A549 (cell line): ENCODE measurements at regions not wholly inside any gene's neighbourhood (a gene's known extent, or its start where the extent isn't known, plus 50 kb on each side); places are given as distances from the start of the nearest gene placed in this dataset.

Experiments
- ATAC-seq, 2 experiments: fragments of 200-7000 bp in 1 of 2; fragments of >200 bp in 1 of 2; cut with Nextera tagmentation in 1 of 2; cut with Tn5 transposase in 1 of 2; 3 replicates each; pipeline versions ENCODE4 v1.8.0 to v1.9.1; 2018 to 2020; ENCODE audit warnings: mild to moderate bottlenecking in 1 of 2, moderate library complexity in 1 of 2
- CTCF ChIA-PET: fragments of 300-600 bp; sonication (Branson Sonifier 250); formaldehyde crosslinking; extraction: SDS; loops from one replicate; lab custom pipeline; 2021; ENCODE audit warnings: antibody characterized with exemption, inconsistent platforms; lab: Yijun Ruan, JAX
- POLR2A ChIA-PET: fragments of 350-600 bp; formaldehyde crosslinking; extraction: SDS; loops from one replicate; lab custom pipeline; 2021; ENCODE audit warnings: antibody characterized with exemption, inconsistent platforms; lab: Yijun Ruan, JAX
- DNase-seq, 2 experiments: peaks; one replicate each; pipeline versions ENCODE4 v3.0.0 to v3.0.0-alpha.2; 2011 to 2016; ENCODE audit warnings: low read depth in 1 of 2, low spot score in 1 of 2
- FAIRE-seq: peaks from 2 replicates; lab custom pipeline; 2011; peaks lifted over from hg19 to GRCh38; lab: Jason Lieb, UNC
- H3K27ac ChIP-seq, 2 experiments: fragments of >200 bp; sonication (Bioruptor Twin); formaldehyde crosslinking; 3 replicates each; pipeline ENCODE4 v1.5.1; 2016 to 2017
- H3K4me1 ChIP-seq: fragments of >200 bp; sonication (Bioruptor Twin); formaldehyde crosslinking; 3 replicates; pipeline ENCODE4 v1.6.1; 2016
- H3K4me2 ChIP-seq: fragments of >200 bp; sonication (Bioruptor Twin); formaldehyde crosslinking; 3 replicates; pipeline ENCODE4 v1.6.1; 2016
- H3K4me3 ChIP-seq: fragments of >200 bp; sonication (Bioruptor Twin); formaldehyde crosslinking; 3 replicates; pipeline ENCODE4 v1.5.1; 2016
- H3K9me3 ChIP-seq: fragments of >200 bp; sonication (Bioruptor Twin); formaldehyde crosslinking; 3 replicates; pipeline ENCODE4 v1.6.1; 2016
- BHLHE40 ChIP-seq: IDR thresholded peaks from 2 replicates; pipeline ENCODE4 v1.6.1; 2012; ENCODE audit warnings: low read depth, low read length, inconsistent platforms
- CBX2 ChIP-seq: fragments of 200-600 bp; sonication (generic); IDR thresholded peaks from 2 replicates; pipeline ENCODE4 v1.6.1; 2016; ENCODE audit warnings: low read depth, mild to moderate bottlenecking, borderline replicate concordance
- EHF ChIP-seq: fragments of 250-450 bp; sonication (Bioruptor Pico); IDR thresholded peaks from 2 replicates; pipeline ENCODE4 v1.5.0; 2020; ENCODE audit warnings: mild to moderate bottlenecking
- EHMT2 ChIP-seq: fragments of 200-600 bp; sonication (generic); IDR thresholded peaks from 2 replicates; pipeline ENCODE4 v1.6.1; 2016; ENCODE audit warnings: antibody characterized with exemption, low read depth, mild to moderate bottlenecking, moderate library complexity
- ELK1 ChIP-seq: fragments of 150-350 bp; IDR thresholded peaks from 2 replicates; pipeline ENCODE4 v1.6.1; 2014; ENCODE audit warnings: low read depth, mild to moderate bottlenecking, low read length
- EP300 ChIP-seq, 2 experiments: fragments of >200 bp; sonication (Bioruptor Twin); formaldehyde crosslinking; IDR thresholded peaks; 2 replicates in 1 of 2; 3 replicates in 1 of 2; pipeline ENCODE4 v1.6.1; 2016 to 2017
- FOSB ChIP-seq: fragments of 250-450 bp; sonication (Bioruptor Pico); IDR thresholded peaks from 2 replicates; pipeline ENCODE4 v1.5.0; 2020; ENCODE audit warnings: mild to moderate bottlenecking, moderate library complexity
- FOXS1 ChIP-seq: fragments of 250-450 bp; sonication (Bioruptor Pico); IDR thresholded peaks from 2 replicates; pipeline ENCODE4 v1.5.0; 2020; ENCODE audit warnings: mild to moderate bottlenecking, moderate library complexity
- HEYL ChIP-seq: fragments of 250-450 bp; sonication (Bioruptor Pico); IDR thresholded peaks from 2 replicates; pipeline ENCODE4 v1.8.0; 2021; ENCODE audit warnings: mild to moderate bottlenecking, moderate library complexity
- HOXB13 ChIP-seq: fragments of 250-450 bp; sonication (Bioruptor Pico); IDR thresholded peaks from 2 replicates; pipeline ENCODE4 v1.5.0; 2020; ENCODE audit warnings: low read depth, mild to moderate bottlenecking, moderate library complexity
- HOXB5 ChIP-seq: fragments of 250-450 bp; sonication (Bioruptor Pico); IDR thresholded peaks from 2 replicates; pipeline ENCODE4 v1.5.0; 2020; ENCODE audit warnings: mild to moderate bottlenecking, moderate library complexity
- JUN ChIP-seq, 2 experiments: fragments of >200 bp; sonication (Bioruptor Twin); formaldehyde crosslinking; IDR thresholded peaks; 2 replicates in 1 of 2; 3 replicates in 1 of 2; pipeline ENCODE4 v1.6.1; 2016 to 2017
- JUNB ChIP-seq: fragments of >200 bp; sonication (Bioruptor Twin); formaldehyde crosslinking; IDR thresholded peaks from 2 replicates; pipeline ENCODE4 v1.6.1; 2016
- MAFK ChIP-seq: fragments of 450-650 bp; IDR thresholded peaks from 2 replicates; pipeline ENCODE4 v1.6.1; 2014; ENCODE audit not compliant: partially characterized antibody
- MAX ChIP-seq: IDR thresholded peaks from 2 replicates; pipeline ENCODE4 v1.6.1; 2012
- NR3C1 ChIP-seq: fragments of >200 bp; sonication (Bioruptor Twin); formaldehyde crosslinking; IDR thresholded peaks from 3 replicates; pipeline ENCODE4 v1.6.1; 2017
- PHF8 ChIP-seq: fragments of 200-600 bp; sonication (generic); IDR thresholded peaks from 2 replicates; pipeline ENCODE4 v1.6.1; 2016; ENCODE audit warnings: low read depth, mild to moderate bottlenecking, antibody characterized with exemption, moderate library complexity, borderline replicate concordance
- POLR2AphosphoS2 ChIP-seq: conservative IDR thresholded peaks from 2 replicates; pipeline ENCODE4 v1.6.1; 2012; ENCODE audit warnings: low read length, improper control_type of control experiment, inconsistent platforms
- RAD21 ChIP-seq, 2 experiments: fragments of >200 bp in 1 of 2; sonication (Bioruptor Twin) in 1 of 2; formaldehyde crosslinking in 1 of 2; IDR thresholded peaks in 1 of 2; conservative IDR thresholded peaks in 1 of 2; 2 replicates in 1 of 2; 3 replicates in 1 of 2; pipeline ENCODE4 v1.6.1; 2012 to 2018; ENCODE audit warnings: inconsistent platforms in 1 of 2
- RCOR1 ChIP-seq: fragments of 150-350 bp; IDR thresholded peaks from 2 replicates; pipeline ENCODE4 v1.6.1; 2014; ENCODE audit warnings: antibody characterized with exemption, low read length, low read depth
- REST ChIP-seq: fragments of 200-600 bp; sonication (generic); IDR thresholded peaks from 2 replicates; pipeline ENCODE4 v1.6.1; 2016; ENCODE audit warnings: antibody characterized with exemption, mild to moderate bottlenecking, moderate library complexity
- RNF2 ChIP-seq: fragments of 200-600 bp; sonication (generic); IDR thresholded peaks from 2 replicates; pipeline ENCODE4 v1.6.1; 2016; ENCODE audit warnings: low read depth, mild to moderate bottlenecking, antibody characterized with exemption, moderate library complexity, borderline replicate concordance
- SMC3 ChIP-seq: fragments of >200 bp; sonication (Bioruptor Twin); formaldehyde crosslinking; IDR thresholded peaks from 3 replicates; pipeline ENCODE4 v1.6.1; 2018; ENCODE audit warnings: inconsistent platforms
- TP53 ChIP-seq: fragments of 250-450 bp; sonication (Bioruptor Pico); IDR thresholded peaks from 2 replicates; pipeline ENCODE4 v1.5.0; 2021; ENCODE audit warnings: mild to moderate bottlenecking, moderate library complexity
- ZC3H11A ChIP-seq: fragments of 450-650 bp; IDR thresholded peaks from 2 replicates; pipeline ENCODE4 v1.6.1; 2014; ENCODE audit warnings: antibody characterized with exemption, mild to moderate bottlenecking
- ZFP36 ChIP-seq: fragments of 450-650 bp; IDR thresholded peaks from 2 replicates; pipeline ENCODE4 v1.6.1; 2014; ENCODE audit warnings: borderline replicate concordance; ENCODE audit not compliant: partially characterized antibody
- WGBS: methylation state at CpG from one replicate; pipeline ENCODE4 v1.1.6; 2017; ENCODE audit errors: missing lambda C conversion rate; 5-methylcytosine and 5-hydroxymethylcytosine counted together

GRCh38 chr16:24423312-24423711, 116.1 kb upstream of the RBBP6 start (continued):
- TF ChIP-seq ZC3H11A = no peak
- TF ChIP-seq, all 56 proteins: peak for 0

GRCh38 chr16:24424364-24424763, 115.0 kb upstream of the RBBP6 start:
- ChIA-PET CTCF (interaction anchor here (1.9 kb wide), 1 partner anchor 11 kb away, joined by 4 read pairs; no protein-coding TSS in a partner anchor), POLR2A (no interaction called here)
- no peak overlapping the region for H3K27ac ChIP-seq
- no peaks in the 10 kb centered on the region; the same call in 2 of the 3 replicates for H3K9me3 ChIP-seq
- H3K4me2 ChIP-seq = no peak overlapping the region
- ATAC-seq (no peak), DNase-seq (no peak), FAIRE-seq (no peak)
- WGBS = 26% methylated on average over 3 of the region's 3 CpGs
- TF ChIP-seq RNF2 = no peak
- TF ChIP-seq RCOR1 = no peak
- TF ChIP-seq RAD21 (conservative IDR thresholded peaks at IDR 0.05 in 1 of 2, IDR thresholded peaks at IDR 0.05 in 1 of 2) = no peak
- no peak for TF ChIP-seq TP53 (CRISPR knock-in tag)
- TF ChIP-seq MAX = no peak
- no peak for TF ChIP-seq EP300 (IDR thresholded peaks at IDR 0.05)
- no peak for TF ChIP-seq MAFK
- TF ChIP-seq JUNB = no peak
- no peak for TF ChIP-seq PHF8
- TF ChIP-seq HOXB5 = no peak
- TF ChIP-seq BHLHE40 = no peak
- TF ChIP-seq CBX2 = no peak
- TF ChIP-seq EHF = no peak
- no peak for TF ChIP-seq EHMT2
- TF ChIP-seq POLR2AphosphoS2 = no peak
- TF ChIP-seq ZFP36 = no peak
- TF ChIP-seq ELK1 = no peak
- TF ChIP-seq FOSB (CRISPR knock-in tag) = no peak
- TF ChIP-seq HEYL (CRISPR knock-in tag) = no peak
- H3K4me1 ChIP-seq = no peaks in the 10 kb centered on the region
- H3K4me3 ChIP-seq = no peak overlapping the region

GRCh38 chr16:24427840-24428239, 111.5 kb upstream of the RBBP6 start:
- no peak for TF ChIP-seq ZC3H11A
- TF ChIP-seq FOXS1 (CRISPR knock-in tag) = no peak
- no peak for TF ChIP-seq SMC3
- TF ChIP-seq HOXB13 = no peak
- TF ChIP-seq NR3C1 = no peak
- no peak for TF ChIP-seq JUNB
- WGBS = 0% methylated on average over 2 of the region's 2 CpGs
- ChIA-PET POLR2A (no interaction called here), CTCF (no interaction called here)
- Histone ChIP-seq H3K4me3 (no peak overlapping the region), H3K4me1 (peaks cover 7% of the 10 kb centered on the region; the same call in 2 of the 3 replicates), H3K4me2 (no peak overlapping the region), H3K9me3 (no peaks in the 10 kb centered on the region; the same call in 2 of the 3 replicates), H3K27ac (no peak overlapping the region)
- ATAC-seq = no peak
- FAIRE-seq = no peak
- DNase-seq = no peak

GRCh38 chr16:24428756-24429155, 110.6 kb upstream of the RBBP6 start:
- no peak overlapping the region for H3K4me3 ChIP-seq
- no peaks in the 10 kb centered on the region; the same call in 2 of the 3 replicates for H3K9me3 ChIP-seq
- ChIA-PET CTCF (no interaction called here), POLR2A (no interaction called here)
- no peak for FAIRE-seq
- no peak for ATAC-seq
- H3K27ac ChIP-seq = no peak overlapping the region
- peaks cover 7% of the 10 kb centered on the region; the same call in 2 of the 3 replicates for H3K4me1 ChIP-seq
- DNase-seq = no peak
- no peak overlapping the region for H3K4me2 ChIP-seq
- 25% methylated on average over 2 of the region's 2 CpGs for WGBS
- no peak for TF ChIP-seq JUN (IDR thresholded peaks at IDR 0.05)
- TF ChIP-seq REST = no peak
- no peak for TF ChIP-seq RCOR1
- TF ChIP-seq, all 56 proteins: peak for 0
